HCT116 (cell line): ENCODE measurements at regions not wholly inside any gene's neighbourhood (a gene's known extent, or its start where the extent isn't known, plus 50 kb on each side); places are given as distances from the start of the nearest gene placed in this dataset.

Experiments
- ATAC-seq: fragments of 200-7000 bp; cut with Tn5 transposase; 2 replicates; pipeline ENCODE4 v1.9.1; 2020; ENCODE audit warnings: mild to moderate bottlenecking, moderate library complexity
- BruUV-seq: library from RNA; stranded (reverse); fragments of 400-500 nt; replicated peaks from 2 replicates; lab custom pipeline; 2021; lab: Mats Ljungman, UMichigan
- CTCF ChIA-PET: fragments of 300-600 bp; sonication (Branson Sonifier 250); formaldehyde crosslinking; loops from one replicate; lab custom pipeline; 2021; ENCODE audit warnings: antibody characterized with exemption; lab: Charles Lee
- POLR2A ChIA-PET: fragments of 300-600, 350-600 bp; sonication (Branson Sonifier 250); formaldehyde crosslinking; loops from one replicate; lab custom pipeline; 2021; ENCODE audit warnings: antibody characterized with exemption; lab: Charles Lee
- RAD21 ChIA-PET, 2 experiments: fragments of 300-600 bp; sonication (Branson Sonifier 250); formaldehyde crosslinking; loops; one replicate each; lab custom pipeline; 2023; ENCODE audit warnings: low total read pairs in 2 of 2; ENCODE audit not compliant: uncharacterized antibody in 2 of 2, unreplicated experiment in 2 of 2, low non-redundant PET in 1 of 2; lab: Charles Lee
- DNase-seq: peaks from one replicate; pipeline ENCODE4 v3.0.0-alpha.2; 2010; ENCODE audit warnings: low read depth, low spot score
- H2AFZ ChIP-seq: fragments of 200-600 bp; shearing (Covaris generic), sonication (generic); 2 replicates; pipeline ENCODE4 v1.6.1; 2017; ENCODE audit warnings: low read depth, mixed run types, mixed read lengths, antibody characterized with exemption, low read length; ENCODE audit not compliant: poor library complexity, severe bottlenecking
- H3K27ac ChIP-seq: 2 replicates; pipeline ENCODE4 v1.5.1; 2012; ENCODE audit warnings: low read depth, low read length
- H3K27me3 ChIP-seq: fragments of 200-600 bp; sonication (generic); 2 replicates; pipeline ENCODE4 v1.6.1; 2016; ENCODE audit warnings: mixed run types, low read length, mixed read lengths; ENCODE audit not compliant: insufficient read depth
- H3K36me3 ChIP-seq, 2 experiments: fragments of 200-500 bp in 1 of 2; fragments of 200-600 bp in 1 of 2; sonication (Bioruptor generic) in 1 of 2; sonication (generic) in 1 of 2; 2 replicates each; pipeline versions ENCODE4 v1.5.1 to v1.6.1; 2014 to 2016; ENCODE audit warnings: low read length in 2 of 2, inconsistent platforms in 1 of 2, mixed read lengths in 1 of 2, mixed run types in 1 of 2; ENCODE audit not compliant: insufficient read depth in 2 of 2, control insufficient read depth in 1 of 2
- H3K4me1 ChIP-seq, 2 experiments: fragments of 200-600 bp in 1 of 2; sonication (generic) in 1 of 2; 2 replicates each; pipeline versions ENCODE4 v1.5.1 to v1.6.1; 2012 to 2017; ENCODE audit warnings: low read length in 2 of 2, inconsistent platforms in 1 of 2, mild to moderate bottlenecking in 1 of 2, mixed read lengths in 1 of 2, mixed run types in 1 of 2, moderate library complexity in 1 of 2; ENCODE audit not compliant: insufficient read depth in 2 of 2, control insufficient read depth in 1 of 2
- H3K4me2 ChIP-seq: fragments of 200-600 bp; sonication (generic); 2 replicates; pipeline ENCODE4 v1.6.1; 2017; ENCODE audit warnings: mixed run types, low read length, mixed read lengths
- H3K4me3 ChIP-seq, 2 experiments: fragments of 200-600 bp in 1 of 2; sonication (generic) in 1 of 2; replicated peaks in 1 of 2; 2 replicates each; pipeline ENCODE4 v1.5.1; 2011 to 2016; ENCODE audit warnings: low read length in 2 of 2, control low read depth in 1 of 2, low read depth in 1 of 2, mild to moderate bottlenecking in 1 of 2, mixed read lengths in 1 of 2, mixed run types in 1 of 2
- H3K79me2 ChIP-seq: fragments of 200-600 bp; sonication (generic); 2 replicates; pipeline ENCODE4 v1.6.1; 2017; ENCODE audit warnings: mild to moderate bottlenecking, mixed run types, low read length, moderate library complexity, mixed read lengths; ENCODE audit not compliant: insufficient read depth
- H3K9ac ChIP-seq: fragments of 200-600 bp; sonication (generic); 2 replicates; pipeline ENCODE4 v1.6.1; 2016; ENCODE audit warnings: low read length, mixed read lengths
- H3K9me2 ChIP-seq: fragments of 200-600 bp; sonication (generic), shearing (Covaris generic); 2 replicates; pipeline ENCODE4 v1.6.1; 2017; ENCODE audit warnings: mixed run types, mild to moderate bottlenecking, moderate library complexity; ENCODE audit not compliant: insufficient read depth
- H3K9me3 ChIP-seq, 2 experiments: fragments of 200-500 bp in 1 of 2; fragments of 200-600 bp in 1 of 2; sonication (Bioruptor generic) in 1 of 2; sonication (generic) in 1 of 2; 2 replicates each; pipeline ENCODE4 v1.6.1; 2014 to 2017; ENCODE audit warnings: low read length in 2 of 2, mixed read lengths in 2 of 2, inconsistent platforms in 1 of 2, low read depth in 1 of 2, mild to moderate bottlenecking in 1 of 2, mixed run types in 1 of 2, moderate library complexity in 1 of 2; ENCODE audit not compliant: control insufficient read depth in 1 of 2, insufficient read depth in 1 of 2
- H4K20me1 ChIP-seq: fragments of 200-600 bp; sonication (generic), shearing (Covaris generic); 2 replicates; pipeline ENCODE4 v1.6.1; 2017; ENCODE audit warnings: mixed run types, mild to moderate bottlenecking, moderate library complexity; ENCODE audit not compliant: insufficient read depth
- CBX3 ChIP-seq: IDR thresholded peaks from 2 replicates; pipeline ENCODE4 v1.6.1; 2012; ENCODE audit warnings: low read depth
- CEBPB ChIP-seq: IDR thresholded peaks from 2 replicates; pipeline ENCODE4 v1.6.1; 2012; ENCODE audit warnings: low read depth
- ELF1 ChIP-seq: IDR thresholded peaks from 2 replicates; pipeline ENCODE4 v1.6.1; 2012; ENCODE audit warnings: low read depth, borderline replicate concordance
- EZH2 ChIP-seq: fragments of 200-600 bp; sonication (generic); IDR thresholded peaks from 2 replicates; pipeline ENCODE4 v1.6.1; 2017; ENCODE audit warnings: antibody characterized with exemption, mixed run types
- EZH2phosphoT487 ChIP-seq: fragments of 200-600 bp; IDR thresholded peaks from 2 replicates; pipeline ENCODE4 v1.6.1; 2018; ENCODE audit warnings: antibody characterized with exemption, borderline replicate concordance
- FOSL1 ChIP-seq: IDR thresholded peaks from 2 replicates; pipeline ENCODE4 v1.6.1; 2012; ENCODE audit warnings: low read depth
- POLR2A ChIP-seq: IDR thresholded peaks from 2 replicates; pipeline ENCODE4 v1.7.0; 2011; ENCODE audit warnings: borderline replicate concordance; ENCODE audit not compliant: insufficient read depth, insufficient read length; ENCODE audit errors: extremely low read depth
- POLR2AphosphoS5 ChIP-seq: IDR thresholded peaks from 2 replicates; pipeline ENCODE4 v1.6.1; 2011; ENCODE audit warnings: mild to moderate bottlenecking, low read depth, low read length, moderate library complexity
- SIN3A ChIP-seq: IDR thresholded peaks from 2 replicates; pipeline ENCODE4 v1.6.1; 2012; ENCODE audit warnings: low read depth
- SP1 ChIP-seq: IDR thresholded peaks from 2 replicates; pipeline ENCODE4 v1.6.1; 2012; ENCODE audit warnings: low read depth
- SRF ChIP-seq: IDR thresholded peaks from 2 replicates; pipeline ENCODE4 v1.6.1; 2012; ENCODE audit warnings: low read depth
- ZFX ChIP-seq: fragments of 450-650 bp; IDR thresholded peaks from 2 replicates; pipeline ENCODE4 v1.6.1; 2017
- ZNF274 ChIP-seq: fragments of 200-500 bp; sonication (Bioruptor generic); IDR thresholded peaks from 2 replicates; pipeline ENCODE4 v1.6.1; 2014; ENCODE audit warnings: mild to moderate bottlenecking, low read depth, low read length, inconsistent platforms
- intact Hi-C: fragments of 100-400 bp; cut with micrococcal nuclease; formaldehyde crosslinking; loops from 2 replicates; pipeline ENCODE4 v1.10.0; 2022
- TF ChIP-seq, protein P1 (sequence below): IDR thresholded peaks from 2 replicates; pipeline ENCODE4 v1.6.1; 2011; ENCODE audit warnings: mild to moderate bottlenecking, low read length, moderate library complexity; ENCODE audit not compliant: insufficient replicate concordance; ENCODE audit errors: extremely low read depth

DNA sequence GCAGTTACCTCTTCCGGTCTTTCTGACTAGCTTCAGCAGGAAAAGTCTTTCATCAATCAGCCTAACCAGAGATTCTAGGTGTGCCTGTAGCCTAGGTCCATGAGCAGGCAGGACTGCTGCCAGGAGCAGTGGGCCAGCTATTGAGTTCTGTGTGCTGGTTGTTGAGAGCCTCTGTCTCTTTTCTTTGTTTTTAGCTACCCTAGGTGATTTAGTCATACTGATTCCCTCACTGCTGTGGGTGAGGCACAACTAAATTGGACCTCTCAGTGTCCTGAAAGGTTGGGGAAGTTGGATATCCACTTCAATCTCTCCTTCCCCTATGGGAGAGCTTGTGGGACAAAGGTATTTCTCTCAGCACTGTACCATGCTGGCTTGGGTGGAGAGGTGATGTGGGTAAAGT, 354.9 kb downstream of the GPAT3 start:
- Histone ChIP-seq H3K4me2 (peak overlapping the region; percentile 38), H4K20me1 (no peaks in the 10 kb centered on the region), H3K4me1 (peaks cover 2 to 23% of the 10 kb centered on the region in 2 experiments; a peak in 2 of 4 replicates), H2AFZ (peak overlapping the region; percentile 73), H3K36me3 (no peaks in the 10 kb centered on the region), H3K9me2 (no peaks in the 10 kb centered on the region), H3K27me3 (no peaks in the 10 kb centered on the region), H3K79me2 (no peaks in the 10 kb centered on the region), H3K27ac (no peak overlapping the region), H3K4me3 (no peak overlapping the region), H3K9ac (no peak overlapping the region), H3K9me3 (no peaks in the 10 kb centered on the region)
- 0 out of 2 replicates have a peak, but pooled peaks have one; percentile 47 for ATAC-seq
- intact Hi-C loops = no loop called here
- POLR2A ChIA-PET = no interaction called here
- DNase-seq = no peak
- no TSS peak for BruUV-seq
- RAD21 ChIA-PET = no interaction called here
- CTCF ChIA-PET = no interaction called here
- no peak for TF ChIP-seq ELF1

DNA sequence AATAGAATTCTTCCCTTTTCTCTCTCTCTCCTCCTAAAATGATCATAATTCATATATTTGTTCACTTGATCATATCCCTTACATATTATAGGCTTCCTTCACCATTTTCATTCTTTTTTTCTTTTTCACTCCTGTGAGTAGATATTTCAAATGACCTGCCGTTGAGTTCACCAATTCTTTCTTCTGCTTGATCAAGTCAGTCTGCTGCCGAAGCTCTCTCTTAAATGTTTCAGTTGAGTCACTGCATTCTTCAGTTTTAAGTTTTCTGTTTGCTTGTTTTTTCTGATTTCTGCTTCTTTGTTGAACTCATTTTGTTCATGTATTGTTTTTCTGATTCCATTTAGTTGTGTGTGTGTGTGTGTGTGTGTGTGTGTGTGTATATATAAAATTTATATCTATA, 354.3 kb downstream of the GPAT3 start:
- ChIA-PET POLR2A (no interaction called here), CTCF (no interaction called here)
- no peak for ATAC-seq

GRCh38 chr4:83889802-83890201, 353.9 kb downstream of the GPAT3 start:
- ATAC-seq (peak; percentile 58), DNase-seq (peak; percentile 16)
- Histone ChIP-seq H3K79me2 (no peaks in the 10 kb centered on the region), H3K9me2 (no peaks in the 10 kb centered on the region), H3K27me3 (no peaks in the 10 kb centered on the region), H3K4me3 (no peak overlapping the region), H3K9ac (no peak overlapping the region), H2AFZ (peak overlapping the region; percentile 83), H3K9me3 (no peaks in the 10 kb centered on the region), H3K4me1 (peaks cover 2 to 23% of the 10 kb centered on the region in 2 experiments; a peak in 2 of 4 replicates), H3K36me3 (no peaks in the 10 kb centered on the region), H3K27ac (no peak overlapping the region), H4K20me1 (no peaks in the 10 kb centered on the region), H3K4me2 (peak overlapping the region; percentile 63)
- intact Hi-C loops = no loop called here
- ChIA-PET CTCF (no interaction called here), RAD21 (no interaction called here), POLR2A (no interaction called here)
- no TSS peak for BruUV-seq
- TF ChIP-seq CBX3 (no peak), SP1 (peak; percentile 59; the same call in 1 of the 2 replicates), EZH2phosphoT487 (no peak), ZNF274 (no peak), CEBPB (peak; percentile 56), SIN3A (0 out of 2 replicates have a peak, but pooled peaks have one; percentile 32), EZH2 (no peak), POLR2AphosphoS5 (no peak), ZFX (no peak), POLR2A (no peak), SRF (no peak), ELF1 (no peak)
- TF ChIP-seq, protein P1, sequence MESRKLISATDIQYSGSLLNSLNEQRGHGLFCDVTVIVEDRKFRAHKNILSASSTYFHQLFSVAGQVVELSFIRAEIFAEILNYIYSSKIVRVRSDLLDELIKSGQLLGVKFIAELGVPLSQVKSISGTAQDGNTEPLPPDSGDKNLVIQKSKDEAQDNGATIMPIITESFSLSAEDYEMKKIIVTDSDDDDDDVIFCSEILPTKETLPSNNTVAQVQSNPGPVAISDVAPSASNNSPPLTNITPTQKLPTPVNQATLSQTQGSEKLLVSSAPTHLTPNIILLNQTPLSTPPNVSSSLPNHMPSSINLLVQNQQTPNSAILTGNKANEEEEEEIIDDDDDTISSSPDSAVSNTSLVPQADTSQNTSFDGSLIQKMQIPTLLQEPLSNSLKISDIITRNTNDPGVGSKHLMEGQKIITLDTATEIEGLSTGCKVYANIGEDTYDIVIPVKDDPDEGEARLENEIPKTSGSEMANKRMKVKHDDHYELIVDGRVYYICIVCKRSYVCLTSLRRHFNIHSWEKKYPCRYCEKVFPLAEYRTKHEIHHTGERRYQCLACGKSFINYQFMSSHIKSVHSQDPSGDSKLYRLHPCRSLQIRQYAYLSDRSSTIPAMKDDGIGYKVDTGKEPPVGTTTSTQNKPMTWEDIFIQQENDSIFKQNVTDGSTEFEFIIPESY = no peak

More for the DNA sequence above, 354.3 kb downstream of the GPAT3 start:
- no TSS peak for BruUV-seq
- H3K9me2 ChIP-seq = no peaks in the 10 kb centered on the region
- peak overlapping the region; percentile 83 for H2AFZ ChIP-seq
- intact Hi-C loops = no loop called here
- H3K36me3 ChIP-seq = no peaks in the 10 kb centered on the region
- peak overlapping the region; percentile 63 for H3K4me2 ChIP-seq
- RAD21 ChIA-PET = no interaction called here
- no peak overlapping the region for H3K4me3 ChIP-seq
- H3K27me3 ChIP-seq = no peaks in the 10 kb centered on the region
- no peaks in the 10 kb centered on the region for H3K9me3 ChIP-seq
- DNase-seq = no peak
- H3K79me2 ChIP-seq = no peaks in the 10 kb centered on the region
- no peak overlapping the region for H3K9ac ChIP-seq
- peaks cover 2 to 23% of the 10 kb centered on the region in 2 experiments; a peak in 2 of 4 replicates for H3K4me1 ChIP-seq
- TF ChIP-seq SP1 (no peak), FOSL1 (no peak), EZH2 (no peak)
- H3K27ac ChIP-seq = no peak overlapping the region
- no peaks in the 10 kb centered on the region for H4K20me1 ChIP-seq
